ENCODE measurements at regions not wholly inside any gene's neighbourhood (a gene's known extent, or its start where the extent isn't known, plus 50 kb on each side); places are given as distances from the start of the nearest gene placed in this dataset.

DNA sequence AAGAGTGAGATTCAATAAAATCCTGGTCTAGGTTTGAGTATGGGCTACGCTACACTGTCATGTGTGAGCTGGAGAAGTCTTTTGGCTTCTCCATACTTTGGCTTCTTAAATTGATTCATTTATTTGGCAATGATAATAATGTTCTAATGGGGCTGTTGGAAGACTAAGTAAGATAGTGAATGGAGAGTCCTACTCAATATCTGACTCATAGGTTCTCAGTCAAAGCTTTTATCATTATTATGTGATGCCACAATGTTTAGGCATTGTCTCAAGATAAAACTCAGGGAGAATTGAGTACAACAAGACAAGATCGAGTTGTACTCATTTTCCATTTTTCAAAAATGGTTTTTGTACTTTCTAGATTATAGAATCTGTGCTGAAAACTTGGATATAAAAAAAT lies 92.5 kb upstream of the VEGFC start (continued):
- TF ChIP-seq, protein P1, sequence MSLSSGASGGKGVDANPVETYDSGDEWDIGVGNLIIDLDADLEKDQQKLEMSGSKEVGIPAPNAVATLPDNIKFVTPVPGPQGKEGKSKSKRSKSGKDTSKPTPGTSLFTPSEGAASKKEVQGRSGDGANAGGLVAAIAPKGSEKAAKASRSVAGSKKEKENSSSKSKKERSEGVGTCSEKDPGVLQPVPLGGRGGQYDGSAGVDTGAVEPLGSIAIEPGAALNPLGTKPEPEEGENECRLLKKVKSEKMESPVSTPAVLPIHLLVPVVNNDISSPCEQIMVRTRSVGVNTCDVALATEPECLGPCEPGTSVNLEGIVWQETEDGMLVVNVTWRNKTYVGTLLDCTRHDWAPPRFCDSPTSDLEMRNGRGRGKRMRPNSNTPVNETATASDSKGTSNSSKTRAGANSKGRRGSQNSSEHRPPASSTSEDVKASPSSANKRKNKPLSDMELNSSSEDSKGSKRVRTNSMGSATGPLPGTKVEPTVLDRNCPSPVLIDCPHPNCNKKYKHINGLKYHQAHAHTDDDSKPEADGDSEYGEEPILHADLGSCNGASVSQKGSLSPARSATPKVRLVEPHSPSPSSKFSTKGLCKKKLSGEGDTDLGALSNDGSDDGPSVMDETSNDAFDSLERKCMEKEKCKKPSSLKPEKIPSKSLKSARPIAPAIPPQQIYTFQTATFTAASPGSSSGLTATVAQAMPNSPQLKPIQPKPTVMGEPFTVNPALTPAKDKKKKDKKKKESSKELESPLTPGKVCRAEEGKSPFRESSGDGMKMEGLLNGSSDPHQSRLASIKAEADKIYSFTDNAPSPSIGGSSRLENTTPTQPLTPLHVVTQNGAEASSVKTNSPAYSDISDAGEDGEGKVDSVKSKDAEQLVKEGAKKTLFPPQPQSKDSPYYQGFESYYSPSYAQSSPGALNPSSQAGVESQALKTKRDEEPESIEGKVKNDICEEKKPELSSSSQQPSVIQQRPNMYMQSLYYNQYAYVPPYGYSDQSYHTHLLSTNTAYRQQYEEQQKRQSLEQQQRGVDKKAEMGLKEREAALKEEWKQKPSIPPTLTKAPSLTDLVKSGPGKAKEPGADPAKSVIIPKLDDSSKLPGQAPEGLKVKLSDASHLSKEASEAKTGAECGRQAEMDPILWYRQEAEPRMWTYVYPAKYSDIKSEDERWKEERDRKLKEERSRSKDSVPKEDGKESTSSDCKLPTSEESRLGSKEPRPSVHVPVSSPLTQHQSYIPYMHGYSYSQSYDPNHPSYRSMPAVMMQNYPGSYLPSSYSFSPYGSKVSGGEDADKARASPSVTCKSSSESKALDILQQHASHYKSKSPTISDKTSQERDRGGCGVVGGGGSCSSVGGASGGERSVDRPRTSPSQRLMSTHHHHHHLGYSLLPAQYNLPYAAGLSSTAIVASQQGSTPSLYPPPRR (CRISPR knock-in tag; IDR thresholded peaks at IDR 0.05; ENCODE audit: borderline replicate concordance), result no peak
- TF ChIP-seq ZNF326 (CRISPR knock-in tag; IDR thresholded peaks at IDR 0.05; ENCODE audit: borderline replicate concordance) (no peak), KAT8 (CRISPR knock-in tag; IDR thresholded peaks at IDR 0.05) (no peak), ZNF773 (CRISPR knock-in tag; IDR thresholded peaks at IDR 0.05; ENCODE audit: borderline replicate concordance) (no peak), ZNF703 (CRISPR knock-in tag; IDR thresholded peaks at IDR 0.05; ENCODE audit: borderline replicate concordance) (no peak), MTA3 (CRISPR knock-in tag; IDR thresholded peaks at IDR 0.05) (no peak), ZNF646 (CRISPR knock-in tag; IDR thresholded peaks at IDR 0.05) (no peak), GPBP1L1 (CRISPR knock-in tag; IDR thresholded peaks at IDR 0.05) (no peak), FOSL1 (CRISPR knock-in tag; IDR thresholded peaks at IDR 0.05; ENCODE audit: borderline replicate concordance) (no peak), ZSCAN25 (CRISPR knock-in tag; IDR thresholded peaks at IDR 0.05) (no peak), ZFP90 (CRISPR knock-in tag; IDR thresholded peaks at IDR 0.05; ENCODE audit: borderline replicate concordance) (no peak), ZNF713 (CRISPR knock-in tag; IDR thresholded peaks at IDR 0.05) (no peak)
- TF ChIP-seq, protein P2, sequence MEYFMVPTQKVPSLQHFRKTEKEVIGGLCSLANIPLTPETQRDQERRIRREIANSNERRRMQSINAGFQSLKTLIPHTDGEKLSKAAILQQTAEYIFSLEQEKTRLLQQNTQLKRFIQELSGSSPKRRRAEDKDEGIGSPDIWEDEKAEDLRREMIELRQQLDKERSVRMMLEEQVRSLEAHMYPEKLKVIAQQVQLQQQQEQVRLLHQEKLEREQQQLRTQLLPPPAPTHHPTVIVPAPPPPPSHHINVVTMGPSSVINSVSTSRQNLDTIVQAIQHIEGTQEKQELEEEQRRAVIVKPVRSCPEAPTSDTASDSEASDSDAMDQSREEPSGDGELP (IDR thresholded peaks at IDR 0.05; ENCODE audit: borderline replicate concordance, low read depth), result no peak
